ENCODE measurements at regions not wholly inside any gene's neighbourhood (a gene's known extent, or its start where the extent isn't known, plus 50 kb on each side); places are given as distances from the start of the nearest gene placed in this dataset.

DNA sequence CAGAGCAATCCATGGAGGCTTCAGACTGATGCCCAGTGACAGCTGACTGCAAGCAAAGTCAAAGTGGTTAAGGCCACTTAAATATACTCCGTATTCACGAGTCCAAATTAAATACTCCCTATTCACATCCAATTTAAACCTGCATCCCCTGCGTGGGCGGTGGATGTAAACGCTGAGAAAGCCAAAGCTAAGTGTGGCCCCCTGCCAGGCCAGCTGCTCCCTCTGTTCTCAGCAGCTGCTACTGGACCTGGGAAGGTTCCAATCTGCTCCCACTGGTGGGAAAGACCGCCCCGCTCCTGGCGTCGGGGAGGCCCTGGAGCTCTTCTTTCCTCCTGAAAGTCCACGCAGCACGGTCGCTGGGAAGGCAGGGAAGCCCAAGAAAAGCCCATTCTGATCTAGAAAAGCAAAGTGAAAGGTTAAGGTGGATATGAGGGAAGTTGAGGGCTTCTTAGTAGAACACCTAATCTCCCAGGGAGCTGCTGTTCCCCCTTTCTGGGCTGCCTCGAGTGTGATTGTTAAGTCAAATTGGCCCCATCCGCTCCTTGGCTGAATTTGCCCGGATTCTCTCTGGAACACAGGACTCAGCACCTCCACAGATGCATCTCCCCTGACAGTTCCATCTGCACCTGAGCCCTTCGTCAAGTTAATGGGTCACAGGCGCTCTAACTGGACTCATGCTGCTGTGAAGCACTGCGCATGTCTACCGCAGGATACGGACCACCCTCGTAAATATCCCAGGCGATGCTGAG lies 205.5 kb downstream of the USP12 start:
- DNase-seq = no peak

DNA sequence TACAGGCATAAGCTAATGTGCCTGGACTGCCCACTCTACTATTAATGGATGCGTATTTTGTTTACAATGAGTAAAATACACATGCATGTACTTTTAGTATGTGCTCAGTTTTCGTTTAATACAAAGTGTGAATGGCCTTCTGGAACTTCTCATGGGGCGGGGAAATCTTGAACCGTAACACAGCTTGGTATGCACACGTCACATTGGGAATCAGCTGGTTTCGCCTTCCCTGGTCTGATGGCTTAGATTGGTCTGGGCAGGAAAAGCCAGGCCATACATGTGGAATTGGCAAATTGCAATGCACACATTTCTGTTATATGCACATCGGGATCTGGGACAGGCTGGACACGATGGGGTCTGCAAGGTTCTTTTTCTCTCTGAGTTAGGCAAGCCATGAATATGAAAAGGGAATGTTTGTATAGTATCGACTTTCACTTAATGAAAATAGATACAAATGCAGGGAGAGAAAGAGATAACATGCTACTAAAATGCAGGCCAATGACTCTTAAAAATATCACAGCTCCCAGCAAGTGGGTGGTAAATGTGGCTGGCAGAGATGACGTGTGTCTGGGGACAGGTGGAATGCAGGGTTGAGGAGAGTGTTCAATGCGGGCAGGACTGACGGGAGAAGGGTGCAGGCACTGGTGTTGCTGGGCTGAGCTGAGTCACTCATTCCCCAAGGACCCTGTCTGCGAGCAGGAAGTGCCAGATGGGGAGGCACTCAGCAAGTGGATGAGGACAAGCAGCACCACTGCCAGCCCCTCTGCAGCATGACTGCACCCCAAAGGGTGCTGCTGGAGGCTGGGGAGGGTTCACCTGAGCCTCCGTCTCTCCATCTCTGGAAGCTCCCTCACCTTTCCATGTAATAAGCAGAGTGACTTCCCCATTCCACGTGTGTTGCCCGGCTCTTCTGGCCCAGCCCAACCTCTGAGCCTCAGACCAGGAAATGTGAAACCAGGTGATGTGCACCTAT lies 204.0 kb upstream of the GPR12 start:
- no peak for DNase-seq

DNA sequence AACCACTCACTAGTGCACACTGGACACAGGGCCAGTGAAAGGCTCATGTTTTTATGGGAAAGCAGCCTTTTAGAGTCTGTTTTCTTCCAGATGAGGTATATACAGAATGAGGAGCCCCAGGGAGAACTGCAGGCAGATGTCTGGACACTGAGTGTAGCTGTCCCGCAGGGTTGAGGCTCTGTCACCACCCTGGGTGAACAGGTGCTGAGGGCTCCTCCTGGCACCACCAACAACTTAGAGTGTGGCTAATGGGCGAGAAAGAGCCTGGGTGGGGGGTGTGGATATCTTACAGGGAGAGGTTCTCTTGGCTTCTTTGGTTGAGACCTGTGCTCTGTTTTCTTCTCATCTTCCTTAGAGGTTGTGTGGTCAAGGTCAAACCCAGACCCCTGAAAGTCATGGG lies 202.1 kb upstream of the GPR12 start:
- DNase-seq = no peak

DNA sequence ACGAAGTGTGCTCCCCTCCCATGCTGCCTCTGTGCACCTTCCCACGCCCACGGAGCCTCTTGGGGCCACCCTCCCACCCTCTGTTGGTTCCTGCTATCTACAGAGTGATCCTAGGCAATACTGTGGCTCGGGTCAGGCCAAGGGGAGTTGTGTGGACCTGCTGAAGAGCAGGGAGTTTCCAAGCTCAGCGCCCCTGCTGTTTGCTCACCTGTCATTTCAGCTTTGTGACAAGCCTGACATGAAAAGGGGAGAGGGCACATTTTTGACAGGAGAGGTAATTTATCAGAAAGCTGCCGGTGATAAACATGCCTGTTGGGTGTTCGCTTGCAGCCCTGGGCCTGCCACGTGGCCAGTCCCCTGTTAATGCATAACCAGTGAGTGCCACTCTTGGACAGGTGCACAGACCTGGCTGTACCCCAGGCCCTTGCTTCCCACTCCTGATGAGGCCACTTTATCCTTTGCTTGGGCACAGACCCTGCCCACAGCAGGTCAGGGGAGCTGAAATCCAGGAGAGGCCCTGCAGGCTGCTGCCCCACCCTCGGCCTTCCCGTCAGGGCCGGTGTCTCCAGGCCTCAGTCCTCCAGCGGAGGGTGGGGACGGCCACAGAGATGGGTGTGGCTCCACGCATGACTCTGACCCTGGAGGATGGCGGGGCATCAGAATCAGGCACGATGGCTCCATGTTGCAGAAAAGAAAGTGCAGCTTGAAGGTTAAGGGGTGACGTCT lies 201.5 kb upstream of the GPR12 start:
- DNase-seq = no peak

DNA sequence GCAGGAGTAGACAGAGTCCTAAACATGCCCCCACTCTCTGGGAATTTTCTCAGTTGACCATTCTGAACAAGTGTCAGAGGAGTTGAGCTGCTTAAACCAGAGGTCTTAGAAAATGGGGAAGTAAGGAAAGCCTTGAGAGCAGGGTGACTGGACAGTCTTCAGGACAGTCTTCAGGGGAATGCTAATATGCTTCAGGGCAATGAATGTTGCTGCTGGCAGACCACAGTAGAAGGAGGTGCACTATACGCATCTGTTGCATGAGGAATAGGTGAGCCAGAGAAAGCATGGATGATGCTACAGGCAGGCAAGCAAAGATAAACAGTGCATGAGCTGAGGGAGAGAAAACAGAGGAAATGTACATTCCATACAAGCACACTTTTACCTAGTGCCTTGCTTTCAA lies 196.6 kb upstream of the GPR12 start:
- DNase-seq = no peak

DNA sequence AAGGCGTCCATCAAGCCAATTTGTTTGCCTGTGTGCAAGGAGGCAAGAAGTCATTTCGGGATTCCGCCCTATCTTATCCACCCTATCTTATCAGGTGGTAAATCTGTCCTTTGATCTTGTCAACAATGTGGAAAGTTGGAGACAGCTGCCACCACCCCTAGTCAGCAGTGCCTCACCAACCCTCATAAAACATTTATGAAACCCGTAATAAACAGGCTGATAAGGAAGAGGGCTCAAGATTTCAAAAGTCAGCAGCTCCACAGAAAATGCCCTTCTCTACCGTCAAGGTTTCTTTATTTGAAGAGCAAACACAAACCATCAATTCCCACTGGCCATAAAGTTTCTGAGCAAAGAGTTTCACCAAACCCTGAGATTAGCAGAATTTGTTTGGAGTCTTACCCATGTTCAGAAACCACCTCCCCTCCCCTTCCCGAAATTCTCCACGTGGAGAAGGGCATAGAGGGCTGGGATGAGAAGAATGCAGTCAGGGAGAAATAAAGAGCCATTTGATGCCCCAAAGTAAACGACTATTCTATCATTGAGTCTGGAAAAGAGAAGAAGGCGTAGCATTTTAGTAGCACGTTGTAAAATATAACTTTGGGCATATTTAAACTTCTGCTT lies 196.0 kb upstream of the GPR12 start:
- DNase-seq = no peak

DNA sequence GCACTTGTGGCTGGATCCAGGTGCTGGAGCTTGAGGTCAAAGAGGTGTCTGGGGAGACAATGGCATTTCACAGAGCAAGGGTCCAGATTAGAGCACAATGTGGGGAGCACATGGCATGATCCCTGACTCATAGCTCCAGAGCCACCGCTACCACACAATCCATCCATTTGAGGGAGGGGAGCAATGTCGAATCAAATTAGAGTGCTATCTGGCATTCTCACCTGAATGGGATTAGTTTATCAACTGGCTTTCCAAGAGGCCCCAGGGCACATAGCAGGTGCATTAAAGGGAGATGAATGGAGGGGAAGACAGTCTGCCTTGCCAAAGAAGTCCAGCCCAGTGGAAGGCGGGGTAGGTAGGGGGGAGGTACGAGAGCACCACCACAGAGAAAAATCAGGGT lies 194.4 kb upstream of the GPR12 start:
- DNase-seq = no peak

DNA sequence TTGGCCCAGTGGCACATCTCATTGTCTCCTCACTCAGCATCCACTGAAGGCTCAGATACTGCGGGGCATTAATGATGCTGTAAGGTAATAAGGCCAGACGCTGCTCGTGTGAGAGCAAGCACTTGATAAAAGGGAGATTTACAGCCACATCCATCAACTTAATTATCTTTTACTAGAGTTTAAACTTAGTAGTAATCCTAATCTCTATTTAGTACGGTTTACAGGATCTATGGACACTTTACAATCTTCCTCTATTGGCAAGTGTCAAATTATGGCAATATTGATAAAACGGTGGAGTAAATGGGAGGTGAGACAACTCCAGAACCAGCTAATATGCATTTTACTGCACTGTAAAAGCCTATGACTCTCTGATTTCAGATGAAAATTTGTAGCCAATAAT lies 192.7 kb upstream of the GPR12 start:
- DNase-seq = no peak

DNA sequence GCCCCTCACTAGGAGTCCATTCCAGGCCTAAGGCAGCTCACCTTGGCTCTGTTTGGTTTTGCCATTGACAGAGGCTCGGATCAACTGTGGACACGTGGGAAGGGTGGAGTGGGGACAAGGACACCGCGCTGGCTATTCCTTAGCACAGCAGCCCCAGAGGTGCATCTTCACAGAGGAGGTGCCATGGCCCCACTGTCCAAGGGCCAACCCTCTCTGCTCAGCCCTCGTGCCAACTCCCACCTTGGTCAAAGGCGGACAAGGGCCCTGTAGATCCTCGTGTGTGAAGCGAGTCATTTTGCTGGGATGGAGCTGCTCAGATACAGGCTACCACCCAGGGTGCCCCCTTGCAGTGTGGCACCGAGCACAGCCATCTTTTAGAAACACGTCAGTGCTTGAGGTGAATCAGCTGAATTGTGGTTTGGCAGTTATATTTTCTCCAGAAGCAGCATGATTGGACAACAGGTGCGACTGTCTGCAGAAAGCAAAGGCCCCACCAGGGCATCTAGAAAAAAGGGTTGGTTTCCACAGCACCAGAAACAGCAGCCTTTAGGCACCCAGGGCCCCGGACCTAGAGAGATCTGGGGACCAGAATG lies 192.1 kb upstream of the GPR12 start:
- no peak for DNase-seq

DNA sequence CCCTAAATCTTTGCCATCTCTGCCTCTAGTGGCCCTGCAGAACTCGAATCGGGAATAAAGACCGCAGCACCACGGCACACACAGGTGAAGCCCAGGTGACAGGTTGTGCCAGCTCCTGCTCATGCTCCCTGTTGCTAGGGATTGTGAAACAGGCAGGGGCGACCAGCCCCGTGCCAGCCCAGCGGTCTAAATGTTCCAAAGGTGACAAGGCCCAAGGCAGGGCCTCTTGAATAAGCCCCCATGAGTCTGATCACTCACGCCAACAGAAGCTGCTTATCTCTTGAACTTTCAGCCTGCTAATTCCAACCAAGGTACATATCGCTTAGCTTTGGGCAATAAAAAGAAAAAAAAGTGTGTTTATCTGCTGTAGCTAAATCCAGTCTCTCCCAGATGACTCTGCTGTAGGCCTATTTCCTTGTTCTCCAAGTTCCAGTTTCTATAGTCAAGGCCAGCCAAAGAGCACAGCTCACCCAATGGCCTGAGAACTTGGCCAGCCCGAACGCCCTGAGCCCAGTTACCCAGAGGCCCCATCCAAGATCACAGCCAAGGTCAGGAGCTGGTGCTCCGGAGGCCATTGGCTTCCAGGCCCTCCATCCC lies 191.1 kb upstream of the GPR12 start:
- DNase-seq = no peak

DNA sequence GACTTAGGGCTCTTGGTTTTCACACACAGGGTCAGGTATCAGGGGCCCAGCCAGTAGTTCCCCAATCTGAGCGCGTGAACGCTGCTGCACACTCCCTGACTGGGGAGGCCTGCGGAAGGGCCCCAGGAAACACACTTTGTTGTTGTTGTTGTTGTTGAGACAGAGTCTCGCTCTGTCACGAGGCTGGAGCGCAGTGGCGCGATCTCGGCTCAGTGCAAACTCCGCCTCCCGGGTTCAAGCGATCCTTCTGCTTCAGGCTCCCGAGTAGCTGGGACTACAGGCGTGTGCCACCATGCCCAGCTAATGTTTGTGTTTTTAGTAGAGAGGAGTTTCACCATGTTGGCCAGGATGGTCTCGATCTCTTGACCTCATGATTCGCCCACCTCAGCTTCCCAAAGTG lies 190.4 kb upstream of the GPR12 start:
- DNase-seq = no peak

DNA sequence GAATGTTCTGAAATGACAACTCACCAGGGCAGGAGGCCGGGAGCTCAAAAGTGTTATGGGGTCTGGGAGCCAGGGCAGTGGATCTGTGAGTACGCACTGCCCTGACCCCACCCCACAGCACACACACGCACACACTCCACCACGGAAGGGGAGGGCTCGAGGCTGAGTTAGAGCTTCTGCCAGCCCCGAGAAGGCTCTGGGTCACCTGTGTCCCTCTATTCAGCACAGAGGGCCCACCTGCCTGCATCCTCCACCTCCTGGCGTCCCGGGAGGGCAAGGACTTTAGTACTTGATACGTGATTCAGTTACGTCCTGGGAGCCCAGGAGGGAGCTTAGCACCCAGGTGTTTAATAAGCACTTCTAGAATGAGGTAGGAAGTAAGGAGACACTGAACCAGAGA lies 190.0 kb upstream of the GPR12 start:
- DNase-seq = no peak

DNA sequence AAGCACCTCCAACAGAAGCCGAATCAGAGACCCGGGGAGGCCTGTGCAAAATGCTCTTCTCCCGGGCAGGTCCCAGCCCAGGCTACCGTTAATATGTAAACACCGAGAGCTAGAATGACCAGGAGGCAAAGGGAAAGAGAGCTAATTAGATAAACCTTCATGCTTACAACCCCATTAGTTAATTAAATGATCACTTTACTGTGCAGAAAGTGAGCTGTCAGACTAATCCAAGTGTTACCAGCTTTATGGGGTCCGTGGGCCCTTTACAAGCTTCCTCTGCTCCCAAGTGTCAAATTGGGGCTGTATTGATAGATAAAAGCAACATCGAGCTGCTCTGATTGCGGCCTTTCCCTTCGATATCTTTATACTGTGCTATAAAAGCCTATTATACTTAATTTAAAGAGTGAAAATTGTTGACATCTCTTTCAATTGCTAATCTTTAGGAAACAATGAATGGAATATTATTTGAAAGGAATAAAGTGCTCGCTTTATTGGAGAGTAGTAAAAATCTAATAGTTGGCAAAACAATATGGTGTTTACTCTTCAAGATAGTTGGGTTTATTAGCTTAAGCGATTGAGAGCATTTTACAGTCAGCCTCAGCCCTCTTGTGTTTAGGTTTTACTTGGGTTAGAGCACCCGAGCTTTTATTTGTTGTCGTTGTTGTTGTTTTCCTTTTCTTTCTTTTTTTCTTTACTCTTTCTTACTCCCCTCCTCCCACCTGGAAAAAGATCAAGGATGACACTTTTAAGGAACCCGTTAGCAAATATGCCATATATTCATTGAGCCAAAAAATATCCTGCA lies 189.3 kb upstream of the GPR12 start:
- no peak for DNase-seq

DNA sequence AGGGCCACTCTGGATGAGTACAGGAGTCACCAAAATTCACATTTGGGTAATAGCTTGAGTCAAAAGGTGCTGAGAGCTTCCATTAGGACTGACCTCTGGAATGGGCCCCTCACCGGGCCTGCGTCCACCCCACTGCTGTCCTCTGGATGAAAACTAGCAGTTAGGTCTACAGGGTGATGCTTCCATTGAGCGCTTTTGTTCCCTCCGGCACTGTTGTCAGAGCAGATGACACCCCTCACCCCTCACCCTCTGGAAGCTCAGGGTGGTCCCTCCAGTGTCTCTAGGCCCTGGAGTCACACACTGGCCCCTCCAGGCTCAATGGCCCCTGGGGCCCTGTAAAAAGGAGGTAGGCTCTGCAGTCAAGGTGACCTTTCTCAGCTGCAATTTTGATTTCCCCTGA lies 187.8 kb upstream of the GPR12 start:
- no peak for DNase-seq

DNA sequence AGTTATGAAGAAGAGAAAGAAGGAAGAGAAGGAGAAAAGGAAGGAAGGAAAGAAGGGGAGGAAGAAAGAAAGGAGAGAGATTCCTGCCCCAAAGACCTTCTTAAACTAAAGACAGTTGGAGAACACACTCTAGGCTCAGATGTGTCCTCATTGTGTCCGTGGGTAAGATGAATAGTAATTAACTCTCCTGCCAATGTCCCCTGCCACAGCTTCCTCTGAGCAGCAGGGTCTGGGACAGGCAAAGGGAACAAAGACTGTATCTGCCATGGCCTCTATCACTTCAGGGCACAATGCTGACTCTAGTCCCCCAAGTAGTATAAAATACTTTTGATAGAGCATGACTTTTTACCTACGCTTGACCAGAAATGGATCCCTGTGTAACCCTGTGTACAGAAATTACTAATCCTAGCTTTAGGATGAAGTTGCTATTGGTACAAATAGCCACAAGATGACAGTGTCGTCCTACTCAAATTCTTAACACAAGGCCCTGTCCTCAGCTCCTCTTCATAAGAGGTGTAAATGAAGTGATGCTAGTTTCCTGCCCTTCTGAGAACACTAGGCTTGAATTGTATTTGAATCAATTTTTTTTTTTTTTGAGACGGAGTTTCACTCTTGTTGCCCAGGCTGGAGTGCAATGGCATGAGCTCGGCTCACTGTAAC lies 186.2 kb upstream of the GPR12 start:
- DNase-seq = no peak

DNA sequence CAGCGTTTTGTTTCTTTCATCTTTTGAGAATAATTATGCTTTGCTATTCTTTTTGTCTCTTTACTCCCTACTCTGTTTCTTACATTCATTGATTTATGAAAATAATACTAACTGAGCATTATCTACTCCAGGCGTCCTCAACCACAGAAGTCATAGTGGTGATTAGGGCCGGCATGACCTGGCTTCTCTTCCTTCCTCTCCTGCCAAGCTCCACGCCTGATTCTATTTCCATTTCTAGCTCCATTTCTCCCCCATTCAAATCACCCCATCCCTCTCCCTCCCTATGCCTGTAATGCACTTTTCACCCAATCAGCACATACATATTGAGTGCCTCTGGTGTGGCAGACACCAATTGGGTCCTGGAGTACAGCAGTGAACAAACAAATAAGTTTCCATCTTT lies 183.2 kb upstream of the GPR12 start:
- DNase-seq = no peak

DNA sequence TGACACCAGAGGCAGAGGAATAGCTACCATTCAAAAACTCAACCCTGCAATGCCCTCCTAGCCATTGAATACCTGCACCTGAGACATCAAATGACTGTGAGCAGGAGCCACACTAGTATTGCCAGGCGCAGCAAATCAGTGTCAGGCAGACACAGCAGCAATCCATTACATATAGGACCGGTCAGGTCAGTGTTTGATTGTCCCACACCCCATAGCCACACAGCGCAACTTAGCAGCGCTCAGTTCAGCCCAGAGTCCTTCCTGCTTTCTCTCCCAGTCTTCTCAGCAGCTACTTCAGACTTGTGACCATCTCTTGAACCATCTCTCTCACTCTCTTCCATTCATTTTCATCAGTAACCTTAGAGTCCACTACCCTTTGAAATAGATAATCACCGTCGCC lies 181.6 kb upstream of the GPR12 start:
- DNase-seq = no peak

DNA sequence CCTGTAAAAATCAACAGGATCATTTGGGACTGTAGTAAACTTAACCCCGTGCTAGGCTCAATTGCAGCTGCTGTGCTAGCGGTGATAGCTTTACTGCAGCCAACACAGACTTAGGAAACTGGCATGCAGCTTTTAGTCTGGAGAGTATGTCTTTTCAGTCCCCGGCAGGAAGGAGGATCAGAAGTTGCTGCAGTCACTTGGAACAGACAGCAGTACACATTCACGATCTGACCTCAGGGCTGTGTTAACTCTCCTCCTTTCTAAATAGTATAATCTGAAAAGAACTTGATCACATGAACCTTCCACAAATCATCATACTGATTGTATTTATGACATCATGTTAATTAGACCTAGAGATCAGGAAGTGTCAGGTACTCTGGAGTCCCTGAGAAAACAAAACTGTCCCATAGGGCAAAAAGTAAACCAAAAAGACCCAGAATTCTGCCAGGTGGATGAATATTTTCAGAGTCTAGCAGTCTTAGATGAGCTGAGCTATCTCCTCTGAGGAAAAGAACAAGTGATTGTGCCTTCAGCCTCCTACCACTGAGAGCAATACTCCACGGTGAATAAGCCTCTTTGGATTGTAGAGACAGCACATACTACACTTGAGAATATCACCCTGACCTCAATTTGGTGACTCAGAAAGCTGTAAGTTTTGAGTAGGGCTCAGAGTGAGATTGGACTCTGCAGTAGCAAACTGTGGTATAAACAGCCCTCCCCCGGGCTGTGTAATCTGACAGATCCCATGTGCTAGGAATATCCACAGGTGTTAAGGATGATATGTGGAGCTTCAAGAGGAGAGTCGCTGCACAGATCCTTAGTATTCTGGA lies 181.0 kb upstream of the GPR12 start:
- DNase-seq = no peak

DNA sequence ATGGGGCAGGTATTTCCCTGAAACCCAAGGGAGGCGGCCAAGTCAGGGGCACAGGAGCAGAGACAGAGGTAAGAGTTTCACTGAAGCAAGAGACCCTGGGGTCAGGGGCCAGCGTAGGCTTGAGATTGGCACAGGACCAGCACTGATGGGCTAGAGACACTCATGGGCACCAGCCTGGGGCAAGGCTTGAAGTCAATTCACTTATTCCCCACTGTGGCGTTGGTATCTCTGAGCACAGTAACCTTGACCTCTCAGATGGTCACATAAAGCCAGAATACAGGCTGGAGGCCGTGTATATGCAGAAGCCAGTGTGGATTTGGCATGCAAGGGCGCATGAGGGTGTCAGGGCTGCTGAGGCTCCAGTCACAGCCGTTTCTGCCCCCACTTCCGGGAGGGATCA lies 173.5 kb upstream of the GPR12 start:
- no peak for DNase-seq

DNA sequence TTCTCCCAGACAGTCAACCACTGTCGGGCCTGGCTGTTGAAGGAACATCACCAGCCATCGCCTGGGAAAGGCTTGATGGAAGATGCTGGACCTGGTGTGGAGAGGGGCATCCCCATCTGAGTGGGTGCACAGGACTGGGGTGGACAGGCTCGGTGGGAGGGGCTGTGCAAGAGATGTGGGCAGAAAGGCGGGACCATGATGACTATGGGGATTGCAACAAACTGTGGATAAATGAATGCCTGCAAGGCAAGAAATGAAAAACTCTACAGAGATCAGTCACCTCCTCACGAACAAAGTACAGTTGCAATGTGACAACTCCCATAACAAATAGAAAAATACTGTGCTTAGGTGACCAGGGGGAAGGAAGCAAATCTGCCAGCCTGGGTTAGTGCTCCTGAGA lies 171.9 kb upstream of the GPR12 start:
- no peak for DNase-seq
